ACC112 (cell line): ENCODE measurements at regions not wholly inside any gene's neighbourhood (a gene's known extent, or its start where the extent isn't known, plus 50 kb on each side); places are given as distances from the start of the nearest gene placed in this dataset.
"Not testable (repeated sequence)": the region's sequence is repeated elsewhere in the genome, so short reads cannot be mapped to it uniquely, and the experiment has no call there.

ENCODE experiments used
- H2AFZ ChIP-seq: fragments of 200-600 bp; sonication (generic); one replicate; pipeline ENCODE4 v1.6.0; 2017; ENCODE audit warnings: antibody characterized with exemption, low read length; ENCODE audit not compliant: unreplicated experiment
- H3K27ac ChIP-seq: fragments of 200-600 bp; sonication (generic); 2 replicates; pipeline ENCODE4 v1.5.1; 2014; ENCODE audit warnings: low read depth, mild to moderate bottlenecking, antibody characterized with exemption, low read length, moderate library complexity
- H3K27me3 ChIP-seq: fragments of 200-600 bp; sonication (generic); 2 replicates; pipeline ENCODE4 v1.6.1; 2014; ENCODE audit warnings: mild to moderate bottlenecking, antibody characterized with exemption, low read length, moderate library complexity, mixed read lengths; ENCODE audit not compliant: insufficient read depth
- H3K36me3 ChIP-seq: fragments of 200-600 bp; sonication (generic); 2 replicates; pipeline ENCODE4 v1.6.1; 2016; ENCODE audit warnings: mild to moderate bottlenecking, antibody characterized with exemption, low read length, moderate library complexity, mixed read lengths; ENCODE audit not compliant: insufficient read depth
- H3K4me1 ChIP-seq: fragments of 200-600 bp; sonication (generic); one replicate; pipeline ENCODE4 v1.6.1; 2016; ENCODE audit warnings: low read length, mixed read lengths; ENCODE audit not compliant: insufficient read depth, unreplicated experiment, control insufficient read depth
- H3K4me3 ChIP-seq: fragments of 200-600 bp; sonication (generic); 2 replicates; pipeline ENCODE4 v1.5.1; 2014; ENCODE audit warnings: mild to moderate bottlenecking, low read depth, low read length
- H3K79me2 ChIP-seq: fragments of 200-600 bp; sonication (generic); one replicate; pipeline ENCODE4 v1.6.0; 2016; ENCODE audit warnings: low read length; ENCODE audit not compliant: control insufficient read depth, unreplicated experiment, insufficient read depth

DNA sequence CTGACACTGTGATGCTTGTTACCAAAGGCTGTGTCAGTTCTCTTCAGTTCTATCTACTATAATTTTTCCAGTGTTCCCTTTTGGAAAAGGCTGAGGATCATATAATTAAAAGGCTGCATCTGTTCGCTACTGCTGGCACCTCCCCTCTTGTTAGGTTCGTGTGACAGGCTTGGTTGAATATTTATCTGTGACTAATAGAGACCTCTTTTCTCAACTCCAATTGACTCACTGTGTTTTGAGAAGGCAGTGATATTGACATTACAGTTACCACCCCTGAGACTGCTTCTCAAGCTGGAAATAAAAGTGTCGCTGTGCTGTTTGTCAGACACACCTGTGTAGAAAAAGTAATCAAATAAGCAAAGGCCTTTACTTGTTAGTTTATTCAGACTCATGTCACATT lies 205.5 kb upstream of the KCNH7 start:
- Histone ChIP-seq H2AFZ (no peak overlapping the region), H3K27me3 (0 out of 2 replicates have a peak, but pooled peaks cover under 1% of the 10 kb centered on the region), H3K27ac (no peak overlapping the region), H3K79me2 (no peaks in the 10 kb centered on the region), H3K4me1 (no peaks in the 10 kb centered on the region), H3K36me3 (no peaks in the 10 kb centered on the region), H3K4me3 (no peak overlapping the region)

DNA sequence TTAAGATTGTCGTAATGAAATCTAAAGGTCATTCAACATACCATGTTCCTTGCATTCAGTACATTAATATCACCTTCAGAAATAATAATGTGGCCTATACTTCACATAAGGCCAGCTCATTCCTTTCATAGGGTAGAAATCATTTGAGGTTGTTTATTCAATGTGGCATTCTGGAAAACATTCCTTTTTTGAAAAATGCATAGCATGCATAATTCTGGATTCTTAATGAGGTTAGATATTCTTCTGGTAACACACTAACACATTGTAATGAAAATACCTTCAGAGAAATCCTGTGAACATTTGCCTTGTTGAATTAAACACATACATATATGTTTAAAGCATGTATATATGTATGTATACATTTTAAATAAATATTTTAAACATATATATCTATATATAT lies 204.6 kb upstream of the KCNH7 start:
- H3K27me3 ChIP-seq: no peaks in the 10 kb centered on the region
- no peaks in the 10 kb centered on the region for H3K4me1 ChIP-seq
- no peak overlapping the region for H2AFZ ChIP-seq
- no peak overlapping the region for H3K4me3 ChIP-seq
- H3K27ac ChIP-seq: no peak overlapping the region
- no peaks in the 10 kb centered on the region for H3K79me2 ChIP-seq
- no peaks in the 10 kb centered on the region for H3K36me3 ChIP-seq

DNA sequence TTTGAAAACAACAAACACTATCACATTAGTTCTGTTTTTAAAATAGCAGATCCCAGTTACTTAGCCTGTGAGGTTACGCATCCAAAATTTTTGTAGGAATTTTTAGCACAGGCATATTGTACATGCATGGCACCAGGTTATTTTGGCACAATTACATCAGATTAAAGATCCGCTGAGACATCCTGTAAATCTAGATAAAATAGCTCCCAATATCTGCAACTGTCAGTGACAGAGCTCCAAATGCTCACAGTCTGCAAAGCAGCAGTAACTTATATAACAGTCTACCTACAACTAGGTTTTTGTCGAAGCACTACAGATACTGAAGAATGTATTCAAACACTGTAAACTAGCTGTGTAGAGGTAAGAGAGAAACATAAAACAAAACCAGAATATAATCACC lies 200.7 kb upstream of the KCNH7 start:
- no peak overlapping the region for H2AFZ ChIP-seq
- H3K4me1 ChIP-seq: no peaks in the 10 kb centered on the region
- H3K79me2 ChIP-seq: no peaks in the 10 kb centered on the region
- no peak overlapping the region for H3K27ac ChIP-seq
- no peaks in the 10 kb centered on the region for H3K36me3 ChIP-seq
- no peak overlapping the region for H3K4me3 ChIP-seq
- H3K27me3 ChIP-seq: 0 out of 2 replicates have a peak, but pooled peaks cover 4% of the 10 kb centered on the region

DNA sequence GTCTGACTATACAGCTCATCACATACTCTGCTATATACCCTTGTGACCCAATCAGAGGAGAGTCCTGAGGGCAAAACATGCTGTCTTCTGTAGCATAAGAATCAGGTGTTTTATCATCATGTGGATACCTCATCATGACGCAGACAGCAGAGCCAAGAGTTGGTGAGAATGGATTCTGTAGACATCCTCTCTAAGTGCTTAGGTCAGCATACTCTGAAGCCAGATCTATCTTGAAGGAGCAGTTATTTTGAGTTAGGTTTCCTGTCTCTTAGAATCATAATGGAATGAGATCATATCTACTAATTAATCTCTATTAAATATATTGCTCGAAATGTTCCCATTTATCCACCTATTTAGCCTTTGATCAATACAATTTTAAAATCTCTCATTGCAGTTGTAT lies 190.2 kb upstream of the KCNH7 start:
- Histone ChIP-seq H3K4me3 (no peak overlapping the region), H3K27ac (no peak overlapping the region), H3K36me3 (no peaks in the 10 kb centered on the region), H3K79me2 (no peaks in the 10 kb centered on the region), H3K4me1 (no peaks in the 10 kb centered on the region), H2AFZ (no peak overlapping the region), H3K27me3 (peaks cover 4% of the 10 kb centered on the region; the same call in 1 of the 2 replicates)

GRCh38 chr2:163026136-163026775 lies 187.7 kb upstream of the KCNH7 start:
- H3K36me3 ChIP-seq, H3K27me3 ChIP-seq: not testable (repeated sequence)

GRCh38 chr2:163016882-163017281 lies 178.3 kb upstream of the KCNH7 start:
- H3K4me1 ChIP-seq, H3K27me3 ChIP-seq, H3K4me3 ChIP-seq, H3K79me2 ChIP-seq, H2AFZ ChIP-seq, H3K36me3 ChIP-seq, H3K27ac ChIP-seq: not testable (repeated sequence)

More at GRCh38 chr2:163026136-163026775, 187.7 kb upstream of the KCNH7 start:
- H3K4me3 ChIP-seq, H3K27ac ChIP-seq, H2AFZ ChIP-seq, H3K79me2 ChIP-seq, H3K4me1 ChIP-seq: not testable (repeated sequence)

- no peak overlapping the region for H2AFZ ChIP-seq
- H3K4me3 ChIP-seq: no peak overlapping the region
- no peaks in the 10 kb centered on the region for H3K4me1 ChIP-seq
- no peaks in the 10 kb centered on the region for H3K79me2 ChIP-seq
- 0 out of 2 replicates have a peak, but pooled peaks cover 10% of the 10 kb centered on the region for H3K27me3 ChIP-seq
- H3K36me3 ChIP-seq: no peaks in the 10 kb centered on the region
- H3K27ac ChIP-seq: no peak overlapping the region
Measured at GRCh38 chr2:163011000-163011399, 172.4 kb upstream of the KCNH7 start.

DNA sequence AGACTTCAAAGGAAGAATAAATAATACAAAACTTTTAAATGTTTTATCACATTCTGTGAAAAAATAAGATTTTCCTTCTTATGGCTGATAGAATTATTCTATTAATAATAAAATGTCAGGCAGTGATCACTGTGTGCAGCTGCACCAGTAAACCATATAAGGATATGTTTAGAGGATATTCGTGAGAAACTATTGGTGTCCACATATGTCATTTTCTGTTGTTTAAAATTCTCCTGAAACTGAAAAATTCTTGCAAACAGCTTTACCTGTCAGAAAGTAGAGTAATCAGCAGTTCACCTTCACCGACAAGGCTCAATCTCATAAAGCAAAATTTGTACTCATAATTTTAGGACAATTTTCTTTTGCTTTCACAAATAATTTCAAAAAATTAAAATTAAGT lies 170.1 kb upstream of the KCNH7 start:
- Histone ChIP-seq H3K4me3 (no peak overlapping the region), H2AFZ (no peak overlapping the region), H3K36me3 (no peaks in the 10 kb centered on the region), H3K79me2 (no peaks in the 10 kb centered on the region), H3K4me1 (no peaks in the 10 kb centered on the region), H3K27ac (no peak overlapping the region), H3K27me3 (0 out of 2 replicates have a peak, but pooled peaks cover 10% of the 10 kb centered on the region)

DNA sequence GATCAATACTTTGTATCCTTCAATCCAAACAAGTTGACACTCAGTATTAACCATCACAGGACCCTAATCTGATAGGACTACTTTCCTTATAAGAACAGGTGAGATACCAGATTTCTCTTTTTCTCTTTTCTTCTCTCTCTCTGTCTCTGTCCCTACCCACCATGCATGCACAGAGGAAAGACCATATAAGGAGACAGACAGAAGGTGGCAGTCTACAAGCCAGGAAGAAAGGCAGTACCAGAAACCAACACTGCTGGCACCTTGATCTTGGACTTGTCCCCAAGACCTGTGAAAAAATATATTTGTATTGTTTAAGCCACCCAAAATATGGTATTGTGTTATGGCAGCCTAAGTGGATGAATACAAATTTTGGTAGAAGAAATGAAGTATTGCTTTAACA lies 156.2 kb upstream of the KCNH7 start:
- Histone ChIP-seq H2AFZ (no peak overlapping the region), H3K27ac (no peak overlapping the region), H3K27me3 (no peaks in the 10 kb centered on the region), H3K79me2 (no peaks in the 10 kb centered on the region), H3K4me1 (no peaks in the 10 kb centered on the region), H3K36me3 (no peaks in the 10 kb centered on the region), H3K4me3 (no peak overlapping the region)

- Histone ChIP-seq H3K36me3 (no peaks in the 10 kb centered on the region), H3K27me3 (no peaks in the 10 kb centered on the region), H3K4me1 (no peaks in the 10 kb centered on the region), H3K4me3 (no peak overlapping the region), H3K79me2 (no peaks in the 10 kb centered on the region), H2AFZ (no peak overlapping the region), H3K27ac (no peak overlapping the region)
Measured at GRCh38 chr2:162992828-162993227, 154.3 kb upstream of the KCNH7 start.

GRCh38 chr2:162989507-162989906 lies 150.9 kb upstream of the KCNH7 start:
- Histone ChIP-seq H3K27ac (no peak overlapping the region), H3K36me3 (no peaks in the 10 kb centered on the region), H3K4me3 (no peak overlapping the region), H2AFZ (no peak overlapping the region), H3K4me1 (no peaks in the 10 kb centered on the region), H3K79me2 (no peaks in the 10 kb centered on the region), H3K27me3 (no peaks in the 10 kb centered on the region)
